Skeletal muscle tissue (tissue), 3 donors: ENCODE measurements at regions not wholly inside any gene's neighbourhood (a gene's known extent, or its start where the extent isn't known, plus 50 kb on each side); places are given as distances from the start of the nearest gene placed in this dataset.
"Not testable (repeated sequence)": the region's sequence is repeated elsewhere in the genome, so short reads cannot be mapped to it uniquely, and the experiment has no call there.

Experiments used
- H3K27ac ChIP-seq: one replicate; pipeline ENCODE4 v1.7.0; 2013; ENCODE audit warnings: mild to moderate bottlenecking, low read depth, low read length, inconsistent platforms
- H3K27me3 ChIP-seq, 3 donors: one replicate each; pipeline ENCODE4 v1.7.0; 2013; ENCODE audit warnings: low read length in 3 of 3; ENCODE audit not compliant: control insufficient read depth in 3 of 3, insufficient read depth in 3 of 3
- H3K36me3 ChIP-seq, 3 donors: one replicate each; pipeline ENCODE4 v1.7.0; 2013; ENCODE audit warnings: low read length in 3 of 3; ENCODE audit not compliant: control insufficient read depth in 3 of 3, insufficient read depth in 3 of 3
- H3K4me1 ChIP-seq, 3 donors: one replicate each; pipeline ENCODE4 v1.7.0; 2013; ENCODE audit warnings: low read length in 3 of 3, mild to moderate bottlenecking in 3 of 3; ENCODE audit not compliant: control insufficient read depth in 3 of 3, insufficient read depth in 3 of 3
- H3K4me3 ChIP-seq, 3 donors: one replicate each; pipeline ENCODE4 v1.7.0; 2013; ENCODE audit warnings: low read length in 3 of 3
- H3K9ac ChIP-seq, 3 donors: one replicate each; pipeline ENCODE4 v1.7.0; 2013; ENCODE audit warnings: low read length in 3 of 3, mild to moderate bottlenecking in 3 of 3, moderate library complexity in 2 of 3, low read depth in 1 of 3
- H3K9me3 ChIP-seq, 3 donors: one replicate each; pipeline ENCODE4 v1.7.0; 2013; ENCODE audit warnings: low read length in 3 of 3; ENCODE audit not compliant: control insufficient read depth in 3 of 3
- donor health status: Osteomylitis.

GRCh38 chr2:176423819-176424218, 154.6 kb downstream of the MTX2 start:
- Histone ChIP-seq H3K9me3 (no peaks in the 10 kb centered on the region), H3K4me3 (no peak overlapping the region), H3K27me3 (peaks cover 0 to 2% (median 0%) of the 10 kb centered on the region in 3 donors), H3K27ac (no peak overlapping the region), H3K4me1 (peaks cover 0 to 5% (median 0%) of the 10 kb centered on the region in 3 donors), H3K9ac (no peak overlapping the region), H3K36me3 (no peaks in the 10 kb centered on the region)

GRCh38 chr2:176424746-176425145, 155.5 kb downstream of the MTX2 start:
- Histone ChIP-seq H3K9ac (no peak overlapping the region), H3K36me3 (no peaks in the 10 kb centered on the region), H3K4me3 (no peak overlapping the region), H3K4me1 (no peaks in the 10 kb centered on the region), H3K9me3 (no peaks in the 10 kb centered on the region), H3K27ac (no peak overlapping the region), H3K27me3 (peaks cover 0 to 2% (median 0%) of the 10 kb centered on the region in 3 donors)

- H3K9ac ChIP-seq = no peak overlapping the region
- no peaks in the 10 kb centered on the region for H3K4me1 ChIP-seq
- peaks cover 0 to 2% (median 0%) of the 10 kb centered on the region in 3 donors for H3K27me3 ChIP-seq
- no peak overlapping the region for H3K4me3 ChIP-seq
- no peaks in the 10 kb centered on the region for H3K36me3 ChIP-seq
- H3K9me3 ChIP-seq = no peaks in the 10 kb centered on the region
- no peak overlapping the region for H3K27ac ChIP-seq
These were observed 158.3 kb downstream of the MTX2 start for GRCh38 chr2:176427549-176427948.

DNA sequence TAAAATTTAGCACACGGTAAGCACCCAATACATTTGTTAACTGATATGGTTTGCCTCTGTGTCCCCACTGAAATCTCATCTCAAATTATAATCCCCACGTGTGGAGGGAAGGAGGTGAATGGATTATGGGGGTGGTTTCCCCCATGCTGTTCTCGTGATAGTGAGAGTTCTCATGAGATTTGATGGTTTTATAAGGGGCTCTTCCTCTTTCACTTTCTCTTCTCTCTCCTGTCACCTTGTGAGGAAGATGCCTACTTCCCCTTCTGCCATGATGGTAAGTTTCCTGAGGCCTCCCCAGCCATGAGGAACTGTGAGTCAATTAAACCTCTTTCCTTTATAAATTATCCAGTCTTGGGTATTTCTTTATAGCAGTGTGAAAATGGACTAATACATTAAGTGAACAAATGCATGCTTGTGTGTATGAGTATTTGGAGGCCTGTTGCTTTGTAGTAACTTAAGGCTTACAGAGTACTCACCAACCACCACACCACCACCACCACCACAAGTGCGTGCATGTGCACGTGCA, 159.8 kb downstream of the MTX2 start:
- H3K27ac ChIP-seq, H3K27me3 ChIP-seq, H3K36me3 ChIP-seq, H3K9me3 ChIP-seq, H3K4me3 ChIP-seq, H3K9ac ChIP-seq, H3K4me1 ChIP-seq: not testable (repeated sequence)

- no peaks in the 10 kb centered on the region for H3K27me3 ChIP-seq
- no peaks in the 10 kb centered on the region for H3K9me3 ChIP-seq
- H3K4me1 ChIP-seq = no peaks in the 10 kb centered on the region
- H3K27ac ChIP-seq = no peak overlapping the region
- H3K4me3 ChIP-seq = no peak overlapping the region
- no peaks in the 10 kb centered on the region for H3K36me3 ChIP-seq
- H3K9ac ChIP-seq = no peak overlapping the region
These were observed 163.2 kb downstream of the MTX2 start for GRCh38 chr2:176432434-176432833.

GRCh38 chr2:176435729-176436128, 166.5 kb downstream of the MTX2 start:
- H3K4me1 ChIP-seq = no peaks in the 10 kb centered on the region
- H3K27ac ChIP-seq = no peak overlapping the region
- no peak overlapping the region for H3K4me3 ChIP-seq
- H3K36me3 ChIP-seq = no peaks in the 10 kb centered on the region
- H3K9me3 ChIP-seq = peaks cover 0 to 2% (median 0%) of the 10 kb centered on the region in 3 donors
- H3K27me3 ChIP-seq = no peaks in the 10 kb centered on the region
- no peak overlapping the region for H3K9ac ChIP-seq

DNA sequence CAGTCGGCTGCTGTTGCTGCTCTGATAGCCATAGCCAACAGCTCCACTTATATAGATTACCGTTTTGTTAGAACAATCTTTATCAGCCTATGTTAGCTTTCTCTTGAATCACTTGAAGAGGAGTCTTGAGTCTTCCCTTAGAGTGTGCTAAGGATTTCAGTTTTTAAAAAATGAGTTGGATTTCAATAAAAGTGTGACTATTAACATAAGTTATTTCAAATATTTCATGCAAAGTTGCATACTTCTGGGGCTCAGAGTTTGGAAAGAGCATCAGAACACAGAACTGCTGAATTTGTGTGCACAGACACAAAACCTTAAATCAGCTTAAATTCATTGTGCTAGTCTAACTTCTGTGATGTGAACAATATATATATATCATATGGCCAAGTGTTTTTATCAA, 174.7 kb downstream of the MTX2 start:
- no peak overlapping the region for H3K4me3 ChIP-seq
- no peak overlapping the region for H3K9ac ChIP-seq
- peaks cover 0 to 2% (median 0%) of the 10 kb centered on the region in 3 donors for H3K9me3 ChIP-seq
- H3K36me3 ChIP-seq = no peaks in the 10 kb centered on the region
- no peak overlapping the region for H3K27ac ChIP-seq
- H3K27me3 ChIP-seq = no peaks in the 10 kb centered on the region
- H3K4me1 ChIP-seq = peaks cover 0 to 4% (median 3%) of the 10 kb centered on the region in 3 donors

GRCh38 chr2:176445956-176446355, 176.7 kb downstream of the MTX2 start:
- no peak overlapping the region for H3K9ac ChIP-seq
- H3K27me3 ChIP-seq = no peaks in the 10 kb centered on the region
- H3K9me3 ChIP-seq = no peaks in the 10 kb centered on the region
- H3K4me3 ChIP-seq = no peak overlapping the region
- peaks cover 0 to 4% (median 3%) of the 10 kb centered on the region in 3 donors for H3K4me1 ChIP-seq
- no peak overlapping the region for H3K27ac ChIP-seq
- no peaks in the 10 kb centered on the region for H3K36me3 ChIP-seq

DNA sequence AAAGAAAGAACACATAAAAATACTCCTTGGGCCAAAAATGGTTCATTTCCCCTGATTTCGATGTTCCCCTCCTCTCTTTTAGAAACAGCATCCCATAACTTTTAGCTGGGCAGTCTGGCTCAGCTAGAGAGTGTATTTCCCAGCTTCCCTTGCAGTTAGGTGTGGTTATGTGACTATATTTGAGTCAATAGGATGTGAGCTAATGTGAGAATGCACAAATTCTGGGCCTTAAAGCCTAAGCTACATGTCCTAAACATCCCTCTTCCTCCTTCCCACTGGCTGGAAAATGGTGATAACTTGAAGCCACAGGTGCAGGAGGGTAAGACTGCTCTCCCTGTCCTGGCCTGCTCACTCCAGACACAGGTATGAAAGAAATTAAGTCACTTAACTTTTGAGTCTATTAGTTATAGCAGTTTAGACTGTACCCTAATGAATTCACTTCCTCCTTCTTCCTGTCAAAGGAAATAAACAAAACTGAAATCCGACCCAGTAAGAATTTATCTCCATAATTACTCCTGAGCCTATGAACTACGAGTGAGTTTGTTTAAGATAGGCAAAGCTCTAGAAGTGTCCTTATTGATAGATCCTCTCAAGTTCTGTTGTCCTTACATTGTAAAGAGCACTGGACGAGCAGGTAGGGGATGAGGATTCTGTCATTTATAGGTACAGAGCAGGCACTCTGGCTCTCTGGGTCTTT, 177.6 kb downstream of the MTX2 start:
- Histone ChIP-seq H3K27ac (peak overlapping the region; percentile 12), H3K4me3 (no peak overlapping the region), H3K4me1 (peaks cover 0 to 4% (median 3%) of the 10 kb centered on the region in 3 donors), H3K9me3 (no peaks in the 10 kb centered on the region), H3K36me3 (no peaks in the 10 kb centered on the region), H3K9ac (no peak overlapping the region), H3K27me3 (no peaks in the 10 kb centered on the region)

DNA sequence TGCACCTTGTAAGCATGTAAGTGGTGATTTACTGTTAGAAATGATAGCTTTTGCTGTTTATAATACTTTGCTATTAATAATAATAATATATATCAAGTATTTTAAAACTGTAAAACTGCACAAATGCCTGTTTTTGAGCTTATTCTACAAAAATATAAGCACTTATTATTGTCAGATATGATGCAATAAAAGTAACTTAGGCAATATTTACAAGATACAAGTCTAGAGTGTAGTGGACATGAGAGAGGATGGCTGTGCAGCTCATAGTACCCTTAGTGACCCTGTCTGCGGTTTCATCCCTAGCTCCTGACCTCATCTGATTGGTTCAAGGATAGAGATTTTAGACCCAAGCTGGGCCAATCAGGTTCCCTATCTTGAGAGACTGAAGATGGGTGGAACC, 178.4 kb downstream of the MTX2 start:
- Histone ChIP-seq H3K36me3 (no peaks in the 10 kb centered on the region), H3K27me3 (peaks cover 0 to under 1% (median 0%) of the 10 kb centered on the region in 3 donors), H3K27ac (no peak overlapping the region), H3K4me1 (peaks cover 0 to 4% (median 3%) of the 10 kb centered on the region in 3 donors), H3K9ac (no peak overlapping the region), H3K4me3 (no peak overlapping the region), H3K9me3 (no peaks in the 10 kb centered on the region)
